ENCODE measurements at regions not wholly inside any gene's neighbourhood (a gene's known extent, or its start where the extent isn't known, plus 50 kb on each side); places are given as distances from the start of the nearest gene placed in this dataset.

DNA sequence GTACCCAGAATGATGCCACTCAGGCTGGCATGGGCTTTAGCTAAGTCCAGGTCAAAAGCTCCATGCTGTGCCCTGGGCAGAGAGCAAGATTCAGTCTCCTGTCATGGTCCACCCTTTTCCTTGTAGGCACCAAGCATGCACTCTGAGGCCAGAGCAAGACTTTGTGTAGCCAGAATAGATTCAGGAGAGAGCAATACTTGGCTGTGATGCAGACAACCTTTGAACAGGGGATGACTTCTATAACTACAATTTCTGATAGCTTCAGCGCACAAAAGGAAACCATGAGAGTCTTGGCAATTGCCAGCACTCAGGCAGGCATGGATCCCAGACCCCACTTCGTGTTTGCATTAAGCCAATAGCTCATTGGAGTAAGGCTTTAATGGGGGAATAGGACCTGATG lies 510.6 kb downstream of the RAB28 start:
- TF ChIP-seq EZH2 (IDR thresholded peaks at IDR 0.05; ENCODE audit: low read depth, unreplicated experiment) (no peak), EZH2phosphoT487 (IDR thresholded peaks at IDR 0.05; ENCODE audit: unreplicated experiment) (no peak), CREB1 (CRISPR knock-in tag; IDR thresholded peaks at IDR 0.05; ENCODE audit: low read depth) (no peak), NANOG (IDR thresholded peaks at IDR 0.05; ENCODE audit: borderline replicate concordance) (no peak), ZNF331 (CRISPR knock-in tag; IDR thresholded peaks at IDR 0.05; ENCODE audit: low read depth) (no peak), POLR2AphosphoS5 (IDR thresholded peaks at IDR 0.05; ENCODE audit: low read depth) (no peak), STAT1 (IDR thresholded peaks at IDR 0.05; ENCODE audit: unreplicated experiment) (no peak), ZNF114 (CRISPR knock-in tag; IDR thresholded peaks at IDR 0.05) (no peak), JUNB (IDR thresholded peaks at IDR 0.05; ENCODE audit: unreplicated experiment) (no peak)
- TF ChIP-seq, protein P1, sequence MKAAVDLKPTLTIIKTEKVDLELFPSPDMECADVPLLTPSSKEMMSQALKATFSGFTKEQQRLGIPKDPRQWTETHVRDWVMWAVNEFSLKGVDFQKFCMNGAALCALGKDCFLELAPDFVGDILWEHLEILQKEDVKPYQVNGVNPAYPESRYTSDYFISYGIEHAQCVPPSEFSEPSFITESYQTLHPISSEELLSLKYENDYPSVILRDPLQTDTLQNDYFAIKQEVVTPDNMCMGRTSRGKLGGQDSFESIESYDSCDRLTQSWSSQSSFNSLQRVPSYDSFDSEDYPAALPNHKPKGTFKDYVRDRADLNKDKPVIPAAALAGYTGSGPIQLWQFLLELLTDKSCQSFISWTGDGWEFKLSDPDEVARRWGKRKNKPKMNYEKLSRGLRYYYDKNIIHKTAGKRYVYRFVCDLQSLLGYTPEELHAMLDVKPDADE (IDR thresholded peaks at IDR 0.05) = no peak
- TF ChIP-seq, protein P2, sequence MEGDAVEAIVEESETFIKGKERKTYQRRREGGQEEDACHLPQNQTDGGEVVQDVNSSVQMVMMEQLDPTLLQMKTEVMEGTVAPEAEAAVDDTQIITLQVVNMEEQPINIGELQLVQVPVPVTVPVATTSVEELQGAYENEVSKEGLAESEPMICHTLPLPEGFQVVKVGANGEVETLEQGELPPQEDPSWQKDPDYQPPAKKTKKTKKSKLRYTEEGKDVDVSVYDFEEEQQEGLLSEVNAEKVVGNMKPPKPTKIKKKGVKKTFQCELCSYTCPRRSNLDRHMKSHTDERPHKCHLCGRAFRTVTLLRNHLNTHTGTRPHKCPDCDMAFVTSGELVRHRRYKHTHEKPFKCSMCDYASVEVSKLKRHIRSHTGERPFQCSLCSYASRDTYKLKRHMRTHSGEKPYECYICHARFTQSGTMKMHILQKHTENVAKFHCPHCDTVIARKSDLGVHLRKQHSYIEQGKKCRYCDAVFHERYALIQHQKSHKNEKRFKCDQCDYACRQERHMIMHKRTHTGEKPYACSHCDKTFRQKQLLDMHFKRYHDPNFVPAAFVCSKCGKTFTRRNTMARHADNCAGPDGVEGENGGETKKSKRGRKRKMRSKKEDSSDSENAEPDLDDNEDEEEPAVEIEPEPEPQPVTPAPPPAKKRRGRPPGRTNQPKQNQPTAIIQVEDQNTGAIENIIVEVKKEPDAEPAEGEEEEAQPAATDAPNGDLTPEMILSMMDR (conservative IDR thresholded peaks at IDR 0.05; ENCODE audit: low read depth in 2 of 2) = no peak
- TF ChIP-seq, protein P3, sequence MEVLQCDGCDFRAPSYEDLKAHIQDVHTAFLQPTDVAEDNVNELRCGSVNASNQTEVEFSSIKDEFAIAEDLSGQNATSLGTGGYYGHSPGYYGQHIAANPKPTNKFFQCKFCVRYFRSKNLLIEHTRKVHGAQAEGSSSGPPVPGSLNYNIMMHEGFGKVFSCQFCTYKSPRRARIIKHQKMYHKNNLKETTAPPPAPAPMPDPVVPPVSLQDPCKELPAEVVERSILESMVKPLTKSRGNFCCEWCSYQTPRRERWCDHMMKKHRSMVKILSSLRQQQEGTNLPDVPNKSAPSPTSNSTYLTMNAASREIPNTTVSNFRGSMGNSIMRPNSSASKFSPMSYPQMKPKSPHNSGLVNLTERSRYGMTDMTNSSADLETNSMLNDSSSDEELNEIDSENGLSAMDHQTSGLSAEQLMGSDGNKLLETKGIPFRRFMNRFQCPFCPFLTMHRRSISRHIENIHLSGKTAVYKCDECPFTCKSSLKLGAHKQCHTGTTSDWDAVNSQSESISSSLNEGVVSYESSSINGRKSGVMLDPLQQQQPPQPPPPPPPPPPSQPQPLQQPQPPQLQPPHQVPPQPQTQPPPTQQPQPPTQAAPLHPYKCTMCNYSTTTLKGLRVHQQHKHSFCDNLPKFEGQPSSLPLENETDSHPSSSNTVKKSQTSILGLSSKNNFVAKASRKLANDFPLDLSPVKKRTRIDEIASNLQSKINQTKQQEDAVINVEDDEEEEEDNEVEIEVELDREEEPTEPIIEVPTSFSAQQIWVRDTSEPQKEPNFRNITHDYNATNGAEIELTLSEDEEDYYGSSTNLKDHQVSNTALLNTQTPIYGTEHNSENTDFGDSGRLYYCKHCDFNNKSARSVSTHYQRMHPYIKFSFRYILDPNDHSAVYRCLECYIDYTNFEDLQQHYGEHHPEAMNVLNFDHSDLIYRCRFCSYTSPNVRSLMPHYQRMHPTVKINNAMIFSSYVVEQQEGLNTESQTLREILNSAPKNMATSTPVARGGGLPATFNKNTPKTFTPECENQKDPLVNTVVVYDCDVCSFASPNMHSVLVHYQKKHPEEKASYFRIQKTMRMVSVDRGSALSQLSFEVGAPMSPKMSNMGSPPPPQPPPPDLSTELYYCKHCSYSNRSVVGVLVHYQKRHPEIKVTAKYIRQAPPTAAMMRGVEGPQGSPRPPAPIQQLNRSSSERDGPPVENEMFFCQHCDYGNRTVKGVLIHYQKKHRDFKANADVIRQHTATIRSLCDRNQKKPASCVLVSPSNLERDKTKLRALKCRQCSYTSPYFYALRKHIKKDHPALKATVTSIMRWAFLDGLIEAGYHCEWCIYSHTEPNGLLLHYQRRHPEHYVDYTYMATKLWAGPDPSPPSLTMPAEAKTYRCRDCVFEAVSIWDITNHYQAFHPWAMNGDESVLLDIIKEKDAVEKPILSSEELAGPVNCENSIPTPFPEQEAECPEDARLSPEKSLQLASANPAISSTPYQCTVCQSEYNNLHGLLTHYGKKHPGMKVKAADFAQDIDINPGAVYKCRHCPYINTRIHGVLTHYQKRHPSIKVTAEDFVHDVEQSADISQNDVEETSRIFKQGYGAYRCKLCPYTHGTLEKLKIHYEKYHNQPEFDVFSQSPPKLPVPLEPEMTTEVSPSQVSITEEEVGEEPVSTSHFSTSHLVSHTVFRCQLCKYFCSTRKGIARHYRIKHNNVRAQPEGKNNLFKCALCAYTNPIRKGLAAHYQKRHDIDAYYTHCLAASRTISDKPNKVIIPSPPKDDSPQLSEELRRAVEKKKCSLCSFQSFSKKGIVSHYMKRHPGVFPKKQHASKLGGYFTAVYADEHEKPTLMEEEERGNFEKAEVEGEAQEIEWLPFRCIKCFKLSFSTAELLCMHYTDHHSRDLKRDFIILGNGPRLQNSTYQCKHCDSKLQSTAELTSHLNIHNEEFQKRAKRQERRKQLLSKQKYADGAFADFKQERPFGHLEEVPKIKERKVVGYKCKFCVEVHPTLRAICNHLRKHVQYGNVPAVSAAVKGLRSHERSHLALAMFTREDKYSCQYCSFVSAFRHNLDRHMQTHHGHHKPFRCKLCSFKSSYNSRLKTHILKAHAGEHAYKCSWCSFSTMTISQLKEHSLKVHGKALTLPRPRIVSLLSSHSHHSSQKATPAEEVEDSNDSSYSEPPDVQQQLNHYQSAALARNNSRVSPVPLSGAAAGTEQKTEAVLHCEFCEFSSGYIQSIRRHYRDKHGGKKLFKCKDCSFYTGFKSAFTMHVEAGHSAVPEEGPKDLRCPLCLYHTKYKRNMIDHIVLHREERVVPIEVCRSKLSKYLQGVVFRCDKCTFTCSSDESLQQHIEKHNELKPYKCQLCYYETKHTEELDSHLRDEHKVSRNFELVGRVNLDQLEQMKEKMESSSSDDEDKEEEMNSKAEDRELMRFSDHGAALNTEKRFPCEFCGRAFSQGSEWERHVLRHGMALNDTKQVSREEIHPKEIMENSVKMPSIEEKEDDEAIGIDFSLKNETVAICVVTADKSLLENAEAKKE (CRISPR knock-in tag; IDR thresholded peaks at IDR 0.05) = no peak
- TF ChIP-seq, protein P4, sequence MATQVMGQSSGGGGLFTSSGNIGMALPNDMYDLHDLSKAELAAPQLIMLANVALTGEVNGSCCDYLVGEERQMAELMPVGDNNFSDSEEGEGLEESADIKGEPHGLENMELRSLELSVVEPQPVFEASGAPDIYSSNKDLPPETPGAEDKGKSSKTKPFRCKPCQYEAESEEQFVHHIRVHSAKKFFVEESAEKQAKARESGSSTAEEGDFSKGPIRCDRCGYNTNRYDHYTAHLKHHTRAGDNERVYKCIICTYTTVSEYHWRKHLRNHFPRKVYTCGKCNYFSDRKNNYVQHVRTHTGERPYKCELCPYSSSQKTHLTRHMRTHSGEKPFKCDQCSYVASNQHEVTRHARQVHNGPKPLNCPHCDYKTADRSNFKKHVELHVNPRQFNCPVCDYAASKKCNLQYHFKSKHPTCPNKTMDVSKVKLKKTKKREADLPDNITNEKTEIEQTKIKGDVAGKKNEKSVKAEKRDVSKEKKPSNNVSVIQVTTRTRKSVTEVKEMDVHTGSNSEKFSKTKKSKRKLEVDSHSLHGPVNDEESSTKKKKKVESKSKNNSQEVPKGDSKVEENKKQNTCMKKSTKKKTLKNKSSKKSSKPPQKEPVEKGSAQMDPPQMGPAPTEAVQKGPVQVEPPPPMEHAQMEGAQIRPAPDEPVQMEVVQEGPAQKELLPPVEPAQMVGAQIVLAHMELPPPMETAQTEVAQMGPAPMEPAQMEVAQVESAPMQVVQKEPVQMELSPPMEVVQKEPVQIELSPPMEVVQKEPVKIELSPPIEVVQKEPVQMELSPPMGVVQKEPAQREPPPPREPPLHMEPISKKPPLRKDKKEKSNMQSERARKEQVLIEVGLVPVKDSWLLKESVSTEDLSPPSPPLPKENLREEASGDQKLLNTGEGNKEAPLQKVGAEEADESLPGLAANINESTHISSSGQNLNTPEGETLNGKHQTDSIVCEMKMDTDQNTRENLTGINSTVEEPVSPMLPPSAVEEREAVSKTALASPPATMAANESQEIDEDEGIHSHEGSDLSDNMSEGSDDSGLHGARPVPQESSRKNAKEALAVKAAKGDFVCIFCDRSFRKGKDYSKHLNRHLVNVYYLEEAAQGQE (IDR thresholded peaks at IDR 0.05; ENCODE audit: unreplicated experiment) = no peak
- H3K27ac Mint-ChIP-seq = no peak overlapping the region

More for the DNA sequence above, 510.6 kb downstream of the RAB28 start:
- no peaks in the 10 kb centered on the region for H3K4me1 Mint-ChIP-seq
- no peaks in the 10 kb centered on the region for H3K79me2 ChIP-seq (replicated peaks; ENCODE audit: insufficient read depth)
- no peak for ATAC-seq
- H3K27ac ChIP-seq (ENCODE audit: low read depth) = no peak overlapping the region
- no peak for DNase-seq (ENCODE audit: low spot score)
- no peaks in the 10 kb centered on the region for H4K20me1 ChIP-seq (replicated peaks; ENCODE audit: insufficient read depth)
- no peaks in the 10 kb centered on the region for H3K36me3 Mint-ChIP-seq (ENCODE audit: low read depth)
- no peaks in the 10 kb centered on the region for H3K36me3 ChIP-seq (ENCODE audit: insufficient read depth)
- H2AFZ ChIP-seq = no peak overlapping the region
- H3K4me1 ChIP-seq (ENCODE audit: insufficient read depth) = no peaks in the 10 kb centered on the region
- H3K4me2 ChIP-seq = no peak overlapping the region
- H3F3A ChIP-seq (replicated peaks; ENCODE audit: low read depth) = no peaks in the 10 kb centered on the region
- 0 out of 2 replicates have a peak, but pooled peaks cover 12% of the 10 kb centered on the region for H3K9me2 ChIP-seq (ENCODE audit: insufficient read depth)
- no peak overlapping the region for H3K4me3 Mint-ChIP-seq
- no peaks in the 10 kb centered on the region for H3K27me3 Mint-ChIP-seq (ENCODE audit: insufficient read depth, low read depth, poor library complexity)
- H3K27me3 ChIP-seq (ENCODE audit: insufficient read depth) = no peaks in the 10 kb centered on the region
- H3K4me3 ChIP-seq = no peak overlapping the region
- H3K9me3 Mint-ChIP-seq = no peaks in the 10 kb centered on the region; the same call in 2 of the 3 replicates
